ENCODE measurements at regions not wholly inside any gene's neighbourhood (a gene's known extent, or its start where the extent isn't known, plus 50 kb on each side); places are given as distances from the start of the nearest gene placed in this dataset.

DNA sequence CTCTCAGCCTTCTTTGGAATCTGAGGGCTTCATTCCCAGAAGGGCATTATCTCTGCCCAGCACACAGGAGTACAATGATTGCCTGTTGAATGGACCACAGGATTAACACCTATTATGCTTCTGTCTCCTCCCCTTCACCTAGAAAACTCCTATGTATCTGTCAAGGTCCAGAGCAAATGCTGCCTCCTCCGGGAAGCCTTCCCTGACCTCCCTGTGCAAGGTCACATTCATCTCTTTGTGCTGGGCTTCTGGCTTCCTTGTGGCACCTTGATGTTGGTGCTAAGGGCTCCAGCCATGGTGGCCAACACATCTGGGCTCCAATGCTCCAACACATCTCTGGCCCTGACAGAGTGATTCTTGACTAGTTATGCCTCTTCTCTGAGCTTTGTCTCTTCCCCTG is 49.9 kb upstream of the ATP2B2 start:
- DNase-seq (ENCODE audit: low spot score): no peak

DNA sequence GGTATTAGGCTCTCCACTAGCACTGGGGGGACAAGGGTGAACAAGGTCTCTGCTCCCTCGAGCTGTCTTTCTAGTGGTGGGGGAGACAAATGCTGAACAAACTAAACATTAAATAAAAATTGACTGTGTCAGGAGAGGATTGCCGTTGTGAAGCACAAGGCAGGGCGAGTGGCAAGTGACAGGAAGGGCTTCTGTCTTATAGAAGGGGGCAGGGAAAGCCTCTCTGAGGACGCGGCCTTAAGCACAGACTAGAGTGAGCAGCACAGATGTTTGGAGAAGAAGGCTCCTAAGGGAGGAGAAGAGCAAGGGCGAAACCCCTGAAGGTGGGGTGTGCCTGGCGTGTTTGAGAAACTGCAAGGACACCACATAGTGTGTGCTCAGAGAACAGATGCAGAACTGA is 50.9 kb upstream of the ATP2B2 start:
- no peak for DNase-seq (ENCODE audit: low spot score)

DNA sequence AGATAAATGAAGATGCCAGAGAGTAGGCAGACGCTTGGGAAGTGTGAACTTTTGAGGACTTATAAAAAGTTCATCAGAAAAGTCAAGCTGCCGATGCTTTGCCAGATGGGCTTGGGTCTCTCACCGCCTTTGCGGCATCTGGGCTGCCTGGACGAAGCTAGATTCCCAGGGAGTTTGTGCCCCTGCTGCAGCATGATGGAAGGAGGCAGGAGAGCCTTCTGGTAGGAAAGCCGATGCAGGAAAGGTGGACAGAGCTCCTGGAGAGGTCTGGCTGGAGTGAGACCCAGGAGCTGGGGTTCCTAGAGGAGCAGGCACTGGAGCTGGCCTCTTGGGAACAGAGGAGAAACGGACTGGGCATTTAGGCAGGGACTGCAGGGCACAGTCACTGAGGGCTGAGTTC is 51.9 kb upstream of the ATP2B2 start:
- no peak for DNase-seq (ENCODE audit: low spot score)

DNA sequence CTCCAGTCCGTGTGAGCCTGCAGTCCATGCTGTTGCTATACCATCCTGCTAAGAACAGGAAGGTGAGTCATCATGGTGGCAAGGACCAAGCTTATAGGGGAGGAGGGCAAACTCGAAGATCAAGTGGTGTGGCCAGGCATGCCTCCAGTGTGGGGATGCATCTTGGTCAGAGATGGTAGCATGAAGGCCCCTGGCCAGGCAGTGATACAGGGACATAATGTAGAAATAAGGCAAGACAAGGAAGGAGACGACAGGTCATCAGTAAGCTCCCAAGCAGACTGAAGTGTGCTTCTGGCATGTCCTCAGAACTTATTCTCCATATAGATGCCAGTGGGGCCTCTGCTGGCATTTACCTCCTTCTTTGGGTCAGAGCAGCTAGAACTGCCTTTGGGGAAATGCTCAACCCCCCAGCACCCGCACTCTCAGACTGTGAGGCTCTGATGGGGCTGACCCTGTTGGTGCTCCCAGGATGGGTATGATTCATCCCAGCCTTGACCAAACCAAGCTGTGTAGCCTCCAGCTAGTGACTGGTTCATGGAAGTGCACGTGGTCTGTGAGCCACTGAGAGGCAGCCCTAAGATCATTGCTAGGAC is 52.5 kb upstream of the ATP2B2 start:
- no peak for DNase-seq (ENCODE audit: low spot score)

DNA sequence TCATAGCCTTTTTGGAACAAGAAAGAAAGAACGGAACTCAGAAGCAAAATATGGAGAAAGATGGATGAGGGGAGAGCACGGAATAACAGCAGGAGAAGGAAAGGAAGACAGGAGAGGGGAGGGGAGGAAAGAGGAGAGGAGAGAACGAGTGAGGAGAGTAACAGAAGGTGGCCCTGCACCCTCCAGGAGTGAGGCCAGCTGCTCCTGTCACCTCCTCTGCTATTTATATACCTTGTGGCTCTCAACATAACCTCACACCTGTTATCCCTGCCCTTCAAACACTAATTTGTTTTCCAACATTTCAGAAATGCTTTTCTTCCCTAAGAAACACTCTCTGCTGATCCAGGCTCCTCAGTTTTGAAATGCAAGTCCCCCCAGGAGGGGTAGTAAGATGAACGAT is 53.4 kb upstream of the ATP2B2 start:
- no peak for DNase-seq (ENCODE audit: low spot score)

DNA sequence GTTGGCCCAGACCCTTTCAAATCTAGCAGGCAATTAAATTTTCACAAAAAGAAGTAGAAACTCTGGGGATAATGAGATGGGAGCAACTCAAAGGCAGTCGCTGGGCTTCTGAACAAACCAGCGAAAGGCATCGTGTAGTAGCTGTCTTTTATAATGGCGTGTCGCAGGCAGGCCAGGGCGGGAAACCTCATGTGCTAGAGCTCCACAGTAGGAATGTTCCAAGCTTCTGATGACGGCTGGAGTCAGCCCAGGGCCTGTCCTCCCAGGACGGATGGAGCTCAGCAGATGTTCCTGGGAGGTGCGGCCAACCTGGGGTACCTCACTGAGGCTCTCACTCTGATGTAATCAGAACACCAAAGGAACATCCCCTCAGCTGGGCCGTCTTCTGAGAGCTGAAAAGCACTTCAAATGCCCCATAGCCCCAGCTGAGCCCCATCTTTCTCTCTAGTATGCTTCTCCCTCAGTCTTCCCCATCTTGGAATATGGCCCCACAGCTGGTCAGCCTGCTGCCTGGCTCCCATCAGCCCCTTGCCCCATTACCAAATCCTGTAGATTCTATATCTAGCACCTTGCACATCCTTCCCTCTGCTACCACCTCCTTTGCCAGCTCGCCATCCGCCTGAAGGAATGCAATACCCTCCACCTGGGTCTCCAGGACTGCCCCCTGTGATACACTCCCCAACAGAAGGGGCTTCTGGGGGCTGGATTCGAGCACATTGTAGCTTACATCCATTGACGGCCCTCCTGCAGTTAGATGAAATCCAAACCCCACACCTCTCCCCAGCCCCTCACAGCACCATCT is 54.9 kb upstream of the ATP2B2 start:
- no peak for DNase-seq (ENCODE audit: low spot score)

DNA sequence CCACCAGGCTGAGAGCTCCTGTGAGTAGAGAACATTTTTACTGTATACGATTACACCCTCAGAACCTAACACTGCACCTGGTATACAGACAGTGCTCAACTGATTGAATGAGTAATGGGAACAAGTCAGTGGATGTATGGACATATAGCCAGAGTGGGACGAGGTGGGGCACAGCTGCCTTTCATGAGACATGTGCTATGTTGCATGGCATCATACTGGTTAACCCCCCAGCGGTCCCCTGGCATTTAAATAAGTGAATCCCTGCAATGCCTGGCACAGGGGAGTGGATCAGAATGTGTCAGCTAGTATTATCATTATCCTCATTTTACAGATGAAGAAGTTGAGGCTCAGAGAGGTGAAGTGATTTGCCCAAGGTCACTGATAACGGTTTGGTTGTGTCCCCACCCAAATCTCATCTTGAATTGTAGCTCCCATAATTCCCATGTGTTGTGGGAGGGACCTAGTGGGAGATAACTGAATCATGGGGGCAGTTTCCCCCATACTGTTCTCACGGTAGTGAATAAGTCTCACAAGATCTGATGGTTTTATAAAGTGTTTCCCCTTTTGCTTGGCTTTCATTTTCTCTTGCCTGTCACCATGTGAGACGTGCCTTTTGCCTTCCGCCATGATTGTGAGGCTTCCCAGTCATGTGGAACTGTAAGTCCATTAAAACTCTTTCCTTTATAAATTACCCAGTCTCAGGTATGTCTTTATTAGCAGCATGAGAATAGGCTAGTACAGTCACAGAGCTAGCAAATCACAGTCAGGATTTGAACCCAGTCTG is 56.0 kb upstream of the ATP2B2 start:
- no peak for DNase-seq (ENCODE audit: low spot score)

DNA sequence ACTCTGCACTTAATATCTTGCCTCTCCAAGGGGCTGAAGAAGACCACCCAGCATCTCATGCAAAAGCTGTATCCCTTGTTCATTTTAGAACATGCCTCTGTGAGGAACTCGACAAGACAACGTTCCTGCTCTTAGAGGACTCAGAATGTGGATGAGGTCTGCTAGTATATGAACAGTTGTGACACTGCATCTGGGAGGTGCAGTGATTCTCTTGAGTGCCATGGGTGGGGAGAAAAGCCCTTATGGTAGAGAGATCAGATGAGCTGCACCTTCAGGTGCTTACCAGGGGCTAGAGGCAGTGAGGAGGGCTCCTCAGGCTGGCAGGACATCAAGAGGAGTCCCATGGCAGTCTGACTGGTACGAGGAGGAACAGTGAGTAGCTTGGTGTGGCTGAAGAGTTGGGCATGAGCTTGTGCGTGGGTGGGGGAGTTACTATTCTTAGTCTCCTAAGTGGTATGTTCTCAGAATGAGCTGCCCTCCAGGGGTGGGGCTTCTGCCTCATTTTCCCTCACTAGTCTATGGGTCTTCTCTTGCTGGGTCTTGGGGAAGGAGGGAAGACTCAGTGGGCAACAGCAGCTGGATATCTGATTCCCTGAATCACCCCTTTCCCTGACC is 56.7 kb upstream of the ATP2B2 start:
- no peak for DNase-seq (ENCODE audit: low spot score)

DNA sequence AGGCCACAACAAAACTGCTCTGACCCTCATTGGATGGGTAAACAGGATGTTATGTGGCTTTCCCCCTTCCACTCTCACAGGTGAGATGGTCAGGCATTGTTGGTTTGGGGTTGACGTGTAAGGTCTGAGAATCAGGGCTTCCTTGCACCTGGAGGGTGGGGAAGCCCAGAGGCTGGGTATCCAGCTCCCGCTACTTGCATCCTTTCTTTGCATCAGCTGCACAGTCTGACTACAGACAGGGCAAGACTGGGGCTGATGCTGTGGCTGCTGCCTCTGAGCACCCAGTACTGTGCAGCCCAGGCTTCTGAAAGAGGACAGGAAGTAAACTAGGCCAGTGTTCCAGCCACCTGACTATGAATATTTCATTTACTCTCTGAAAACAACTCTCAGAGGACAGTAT is 58.0 kb upstream of the ATP2B2 start:
- DNase-seq (ENCODE audit: low spot score): no peak

DNA sequence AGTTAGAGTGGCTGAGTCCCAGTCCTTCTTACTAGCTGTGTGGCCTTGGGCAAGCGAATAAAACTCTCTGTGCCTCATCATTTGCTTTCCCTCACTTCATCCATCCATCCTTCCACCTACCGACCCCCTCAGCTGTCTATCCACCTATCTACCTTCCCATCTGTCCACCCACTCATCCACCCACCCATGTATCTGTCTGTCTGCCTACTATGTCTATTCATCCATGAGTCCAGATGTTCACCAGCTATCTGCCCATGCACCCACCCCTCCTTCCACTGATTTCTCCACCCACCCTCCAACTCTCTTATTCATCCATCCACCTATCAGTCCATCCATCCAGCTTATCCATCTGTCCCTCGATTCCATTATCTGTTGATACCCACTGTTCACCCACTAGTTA is 60.4 kb upstream of the ATP2B2 start:
- no peak for DNase-seq (ENCODE audit: low spot score)

DNA sequence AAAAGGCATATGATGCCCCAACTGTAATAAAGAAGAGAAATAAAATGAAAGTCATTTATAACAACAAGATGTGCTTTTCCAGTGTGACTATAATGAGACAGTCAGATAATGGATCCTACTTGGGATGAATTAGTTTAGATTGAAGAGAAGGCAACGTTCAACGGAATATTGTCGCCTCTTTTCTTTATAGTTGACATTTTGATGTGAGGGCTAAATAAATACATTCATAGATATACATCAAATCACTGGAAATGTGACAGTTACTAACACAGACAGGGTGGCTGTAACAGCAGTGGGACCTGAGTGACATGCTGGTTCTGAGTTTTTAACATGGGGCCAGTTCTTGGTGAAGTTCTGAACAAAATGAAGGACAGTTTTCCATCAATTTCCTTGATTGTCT is 61.1 kb upstream of the ATP2B2 start:
- no peak for DNase-seq (ENCODE audit: low spot score)

DNA sequence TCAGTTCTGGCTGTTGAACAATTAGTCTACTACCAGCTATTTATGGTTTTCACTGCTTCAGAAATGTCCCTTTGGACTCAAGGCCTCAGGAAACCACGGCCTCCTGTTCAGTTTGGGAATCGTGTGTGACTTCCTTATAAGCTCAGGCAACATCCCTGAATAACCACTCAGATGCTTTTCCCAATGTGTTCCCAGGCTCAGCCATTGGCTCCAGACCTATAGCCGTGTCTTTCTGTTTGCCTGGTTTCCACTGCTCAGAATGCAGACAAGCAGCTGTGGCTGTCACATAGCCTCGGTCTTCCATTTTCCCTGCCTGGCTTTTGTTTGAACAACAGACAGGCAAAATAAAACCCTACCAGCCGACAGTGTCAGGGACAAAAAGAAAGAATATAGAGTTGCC is 63.2 kb upstream of the ATP2B2 start:
- DNase-seq (ENCODE audit: low spot score): no peak

DNA sequence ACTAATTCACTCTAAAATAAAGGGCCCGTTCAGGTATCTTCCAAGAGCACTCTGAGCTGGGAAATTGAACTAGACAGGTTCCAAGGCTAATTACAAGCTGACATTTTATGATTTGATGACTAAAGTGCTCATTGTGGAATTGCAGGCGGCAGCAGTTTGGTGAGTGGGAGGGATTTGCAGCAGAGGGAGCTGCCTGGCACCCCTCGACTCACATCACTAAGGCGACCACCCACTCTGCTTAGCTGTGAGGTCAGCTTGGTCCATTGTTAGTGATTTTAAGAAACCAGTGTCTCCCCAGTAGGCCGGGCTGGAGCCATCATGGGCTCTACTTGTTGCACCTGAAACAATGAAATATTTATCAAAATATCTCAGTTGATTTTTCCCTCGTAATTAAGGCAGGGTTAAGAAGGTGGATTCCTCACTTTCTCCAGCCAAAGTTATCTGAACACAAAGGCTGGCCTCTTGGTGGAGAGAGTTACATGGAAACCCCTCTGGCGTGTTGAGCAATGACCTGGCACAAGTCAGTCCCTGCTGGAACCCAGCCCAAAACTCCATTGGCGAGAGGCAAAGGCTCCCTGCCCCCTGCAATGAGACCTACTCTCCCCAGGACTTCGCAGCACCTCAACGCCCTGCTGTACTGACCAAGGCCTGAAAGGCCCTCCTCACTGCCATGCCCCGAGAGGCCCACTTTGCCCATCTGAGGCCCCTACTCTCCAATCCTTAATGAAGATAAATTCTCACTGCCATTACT is 65.0 kb upstream of the ATP2B2 start:
- no peak for DNase-seq (ENCODE audit: low spot score)

DNA sequence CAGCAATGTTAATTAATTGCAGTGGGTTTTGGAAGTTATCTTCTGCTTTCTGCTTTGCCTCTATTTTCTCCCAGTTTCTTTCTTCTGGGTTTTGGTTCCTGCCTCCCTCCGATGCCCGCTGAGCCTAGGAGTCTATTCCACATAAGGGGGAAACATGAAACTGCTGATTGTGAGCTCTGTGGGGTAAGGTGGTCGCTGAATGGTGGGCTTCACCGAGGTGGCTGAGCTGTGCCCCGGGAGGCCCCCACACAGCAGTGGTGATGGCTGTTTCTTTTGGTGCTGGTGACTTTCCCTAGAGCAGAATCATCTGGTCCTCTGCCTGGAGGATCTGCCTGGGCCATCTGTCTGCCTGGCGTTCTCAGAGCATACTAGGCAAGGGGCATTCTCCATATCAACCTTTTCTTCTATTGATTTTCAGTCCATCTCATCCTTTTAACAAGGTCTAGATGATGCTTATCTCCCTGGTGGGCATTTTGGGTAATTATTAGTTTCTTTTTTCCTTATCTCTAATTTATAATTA is 68.8 kb upstream of the ATP2B2 start:
- DNase-seq (ENCODE audit: low spot score): no peak

DNA sequence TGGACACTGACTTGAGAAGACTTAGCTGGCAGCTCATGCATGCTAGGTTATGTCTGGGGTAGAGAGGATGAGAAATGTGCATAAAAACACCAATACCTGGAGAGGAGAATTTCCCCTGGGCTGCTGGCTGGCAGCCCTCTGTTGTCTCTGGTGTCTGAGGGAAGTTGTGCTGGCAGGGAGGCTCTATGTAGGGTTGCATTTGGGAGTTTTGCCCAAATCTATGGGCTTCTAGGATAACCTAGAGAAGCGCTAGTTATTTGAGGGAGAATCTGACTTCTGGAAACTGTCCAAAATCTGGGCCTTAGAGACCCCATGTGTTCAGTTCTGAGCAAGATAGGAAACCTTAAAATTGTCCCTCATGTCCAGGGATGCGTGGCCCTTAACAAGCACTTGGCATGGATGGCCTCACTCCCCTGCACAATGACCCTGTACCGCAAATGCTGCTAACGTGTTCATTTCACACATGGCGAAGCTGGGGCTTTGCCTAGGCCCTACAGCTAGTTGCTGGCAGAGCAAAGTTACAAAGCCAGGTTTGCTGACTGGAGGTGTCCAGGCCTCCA is 70.3 kb upstream of the ATP2B2 start:
- no peak for DNase-seq (ENCODE audit: low spot score)

DNA sequence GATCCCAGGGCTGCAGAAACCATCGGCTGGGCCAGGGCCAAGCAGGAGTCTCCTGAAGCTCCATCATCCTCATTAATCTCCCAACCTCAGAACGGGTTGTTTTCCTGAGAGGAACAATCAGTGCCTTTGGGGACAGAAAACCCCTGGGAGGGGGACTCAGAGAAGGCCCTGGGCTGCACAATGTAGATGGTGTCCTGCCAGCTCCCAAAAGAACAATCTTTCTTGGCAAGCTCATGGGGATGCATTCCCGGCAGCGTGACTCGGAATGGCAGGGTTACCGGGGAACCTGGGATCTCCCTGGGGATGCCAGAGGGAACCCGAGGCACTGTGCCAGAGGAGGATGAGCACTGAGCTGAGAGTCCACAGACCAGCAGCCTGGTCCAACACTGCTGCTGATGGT is 72.1 kb upstream of the ATP2B2 start:
- DNase-seq (ENCODE audit: low spot score): no peak

DNA sequence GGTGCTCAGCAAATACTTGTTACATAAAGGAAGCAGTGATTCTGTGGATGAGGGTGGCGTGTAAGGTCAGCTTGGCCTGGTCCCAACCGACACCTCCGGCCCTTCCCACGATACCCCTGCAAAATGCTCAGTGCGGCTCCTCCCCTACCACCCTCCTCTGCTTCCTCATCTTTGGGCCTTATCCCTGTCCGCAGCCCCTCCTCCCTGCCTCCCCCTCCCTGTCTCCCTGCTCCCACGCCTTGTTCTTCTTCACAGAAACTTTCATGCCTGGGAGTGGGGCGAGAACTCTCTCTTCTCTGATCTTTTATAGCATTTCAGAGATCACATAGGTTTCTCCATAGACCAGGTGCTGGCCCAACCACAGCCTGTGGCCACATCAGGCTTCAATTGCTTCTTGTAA is 75.0 kb upstream of the ATP2B2 start:
- DNase-seq (ENCODE audit: low spot score): no peak

DNA sequence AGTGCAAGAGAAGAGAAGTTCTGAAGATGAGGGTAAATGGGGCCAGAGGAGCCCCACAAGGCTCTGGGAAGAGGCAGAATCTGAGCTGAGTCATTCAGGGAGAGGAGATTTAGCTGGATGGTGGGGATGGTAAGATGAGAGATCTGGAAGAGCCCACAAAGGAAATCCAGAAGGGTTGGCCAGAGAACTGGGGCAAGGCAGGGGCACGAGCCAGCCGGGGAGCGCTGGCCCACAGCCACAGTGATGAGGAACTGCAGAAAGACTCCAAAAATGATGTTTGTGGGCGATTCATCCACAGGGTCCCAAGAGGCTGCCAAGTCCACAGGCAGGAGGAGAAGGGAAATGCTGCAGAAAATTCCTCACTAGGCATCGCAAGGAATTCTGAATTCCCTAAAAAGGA is 75.9 kb upstream of the ATP2B2 start:
- no peak for DNase-seq (ENCODE audit: low spot score)

DNA sequence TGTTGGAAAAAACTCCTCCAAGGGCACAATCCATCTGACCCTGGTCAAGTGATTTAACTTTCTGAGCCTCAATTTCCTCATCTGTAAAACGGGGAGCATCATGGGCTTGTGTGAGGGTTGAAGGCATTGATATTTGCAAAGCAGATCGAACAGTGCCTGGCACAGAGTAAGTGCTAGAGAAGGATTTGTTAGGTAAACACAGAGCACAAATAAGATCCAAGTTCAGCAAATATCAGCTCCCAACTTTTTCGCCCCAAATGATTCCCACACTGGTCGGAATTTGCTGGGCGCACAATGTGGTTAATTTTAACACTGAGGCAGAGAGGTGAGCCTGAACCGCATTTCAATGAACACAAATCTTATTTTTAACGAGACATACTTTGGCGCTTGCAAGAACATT is 76.3 kb upstream of the ATP2B2 start:
- no peak for DNase-seq (ENCODE audit: low spot score)

DNA sequence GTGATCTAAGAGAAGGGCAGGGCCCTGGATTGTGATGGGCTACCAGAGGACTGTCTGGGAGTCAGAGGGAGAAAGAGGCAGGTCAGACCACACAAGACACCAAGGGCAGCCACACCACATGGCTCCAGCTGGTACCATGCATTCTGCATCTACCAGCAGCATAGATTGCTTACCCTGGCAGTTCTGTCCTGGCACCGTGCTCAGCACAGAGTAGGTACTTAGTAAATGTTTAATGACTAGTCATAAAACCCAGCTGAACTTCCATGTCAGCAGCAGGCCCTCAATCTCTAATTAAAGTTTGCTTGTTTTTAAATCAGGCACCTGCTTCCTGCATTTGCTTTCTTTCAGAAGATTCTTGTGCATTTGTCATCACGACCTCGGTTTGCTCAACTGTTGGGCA is 77.3 kb upstream of the ATP2B2 start:
- no peak for DNase-seq (ENCODE audit: low spot score)

All from SK-N-DZ (cell line).